ENCODE measurements at regions not wholly inside any gene's neighbourhood (a gene's known extent, or its start where the extent isn't known, plus 50 kb on each side); places are given as distances from the start of the nearest gene placed in this dataset.
A peak's percentile ranks its signal among the peaks of the same experiment; 100 is the strongest.

DNA sequence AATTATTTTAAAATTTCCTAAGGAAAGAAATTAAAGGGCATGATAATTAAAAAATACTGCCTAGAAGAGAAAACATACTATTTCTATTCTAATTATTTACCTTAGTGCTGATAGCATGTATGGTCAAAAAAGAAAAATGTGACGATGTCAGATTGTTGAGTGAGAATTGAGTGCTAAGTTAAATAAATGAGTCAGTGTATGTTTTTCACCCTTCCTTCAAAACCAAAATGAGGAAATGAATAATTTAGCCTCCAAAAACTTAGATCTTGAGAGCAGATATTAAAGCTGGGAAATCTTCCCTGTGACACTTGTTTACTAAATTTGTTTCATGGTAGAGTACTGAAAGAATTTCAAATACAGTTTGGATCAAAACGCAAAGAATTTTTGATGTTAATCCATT, 58.6 kb upstream of the NYAP2 start:
- no peak for DNase-seq

DNA sequence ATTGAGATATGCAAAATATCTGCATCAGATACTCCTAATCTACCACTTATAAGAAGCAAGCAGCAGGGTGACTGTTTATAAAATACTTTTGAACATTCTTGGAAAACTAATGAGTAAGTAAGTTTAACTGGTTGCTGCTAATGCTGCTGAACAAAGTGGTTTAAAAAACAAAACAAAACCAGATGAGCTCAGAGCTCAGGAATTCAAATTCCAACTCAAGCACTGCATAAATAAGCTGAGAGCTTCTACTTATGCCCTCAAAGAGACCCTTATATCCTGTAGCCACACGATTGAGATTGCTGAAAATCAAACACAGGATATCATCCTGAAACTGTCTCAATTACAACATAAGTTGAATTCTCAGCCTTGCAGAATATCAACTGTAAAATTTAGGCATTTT, 62.3 kb upstream of the NYAP2 start:
- DNase-seq, result peak in 1 of 2 donors; percentile 11

- DNase-seq, result peak; percentile 16 to 27
Measured at GRCh38 chr2:225334514-225334913, 65.0 kb upstream of the NYAP2 start.

DNA sequence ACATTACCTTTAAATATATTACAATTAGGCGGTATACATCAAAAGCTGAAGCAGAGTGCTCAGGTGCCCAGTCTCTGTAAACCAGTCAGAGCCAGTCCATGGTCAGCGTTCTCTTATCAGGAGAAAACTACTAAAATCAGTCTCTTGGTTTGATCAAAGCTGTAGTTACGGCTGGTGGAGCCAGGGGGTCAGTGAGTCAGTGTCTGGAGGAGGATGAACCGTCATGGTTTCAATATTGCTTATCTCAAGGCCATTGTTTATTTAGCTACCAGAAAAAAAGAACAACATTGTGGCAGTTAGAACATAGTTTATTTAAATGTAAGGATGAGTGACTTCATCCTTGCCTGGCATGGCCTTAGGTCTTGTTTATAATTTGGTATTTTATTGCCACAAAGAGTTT, 71.3 kb upstream of the NYAP2 start:
- DNase-seq, result no peak

DNA sequence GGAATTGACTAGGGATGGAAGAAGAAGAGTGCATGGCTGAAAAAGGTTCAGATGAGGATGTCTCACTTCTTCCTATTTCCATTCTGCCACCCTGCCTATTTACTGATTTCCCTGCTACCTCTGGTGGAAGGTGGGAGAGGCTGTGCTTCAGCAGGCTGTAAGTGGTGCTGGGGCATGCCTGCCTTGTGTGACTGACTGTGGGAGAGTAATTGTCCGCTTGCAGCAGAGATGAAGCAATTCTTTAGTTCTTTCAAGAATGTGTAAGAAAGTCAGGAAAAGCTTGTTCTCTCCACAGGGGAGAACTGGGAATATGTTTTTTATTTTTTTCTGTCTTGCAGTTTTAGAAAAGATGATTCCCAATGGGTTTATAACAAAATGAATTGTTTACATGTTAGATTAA, 72.5 kb upstream of the NYAP2 start:
- no peak for DNase-seq

GRCh38 chr2:225319872-225320271, 79.6 kb upstream of the NYAP2 start:
- no peak for DNase-seq

- DNase-seq, result no peak
Measured at GRCh38 chr2:225318440-225318839, 81.1 kb upstream of the NYAP2 start.

DNA sequence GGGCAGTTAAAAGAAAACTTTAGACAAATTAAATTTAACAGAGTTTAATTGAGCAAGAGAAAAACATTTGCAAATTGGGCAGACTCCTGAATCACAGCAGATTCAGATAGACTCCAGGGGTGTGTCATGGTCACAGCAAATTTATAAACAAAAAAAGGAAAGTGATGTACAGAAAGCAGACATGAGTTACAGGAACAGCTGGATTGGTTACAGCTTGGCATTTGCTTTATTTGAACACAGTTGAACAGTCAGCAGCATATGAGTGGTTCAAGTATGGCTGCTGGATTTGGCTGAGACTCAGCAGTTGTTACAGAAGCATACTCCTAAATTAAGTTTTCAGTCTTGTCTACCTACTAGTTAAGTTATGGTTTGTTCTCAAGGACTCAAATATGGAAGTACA, 82.3 kb upstream of the NYAP2 start:
- no peak for DNase-seq

DNA sequence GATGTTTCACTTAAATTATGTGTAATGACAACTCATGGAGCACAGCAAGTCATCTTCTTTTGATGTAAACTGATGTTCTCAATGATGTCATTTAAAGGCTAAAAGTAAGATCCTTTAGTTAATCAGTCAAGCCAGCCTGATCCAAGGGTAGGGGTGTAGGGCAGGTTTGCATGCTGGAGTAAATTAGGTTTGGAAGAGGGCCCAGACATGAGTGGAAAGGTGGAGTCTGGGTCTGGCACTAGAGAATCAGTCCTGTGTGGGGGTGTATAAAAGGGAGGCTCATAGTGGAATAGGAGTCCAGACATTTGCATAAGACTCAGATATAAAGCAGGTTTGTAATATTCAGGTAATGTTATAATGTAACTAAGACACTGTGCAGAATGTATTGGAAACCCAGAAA, 88.8 kb upstream of the NYAP2 start:
- no peak for DNase-seq

GRCh38 chr2:225309516-225309915, 90.0 kb upstream of the NYAP2 start:
- DNase-seq, result no peak

DNA sequence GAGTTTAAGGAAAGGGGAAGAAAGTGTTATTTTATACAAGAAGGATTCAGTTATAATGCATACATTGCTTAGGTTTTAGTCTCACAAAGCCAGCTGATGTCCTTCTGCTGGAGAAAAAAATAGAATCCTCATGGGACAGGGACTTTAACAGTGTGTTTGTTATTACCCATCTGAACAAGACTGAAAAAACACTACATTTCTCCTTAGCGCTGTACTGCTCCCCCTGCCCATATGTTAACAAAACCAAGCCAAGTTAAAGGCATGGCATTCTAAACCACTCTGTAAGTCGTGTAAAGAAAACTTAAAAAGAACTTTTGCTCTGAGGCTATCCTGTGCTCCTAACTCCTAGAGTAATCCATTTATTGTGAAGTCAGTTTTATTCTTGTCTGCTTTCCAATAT, 102.6 kb upstream of the NYAP2 start:
- DNase-seq, result no peak

- no peak for DNase-seq
Measured at GRCh38 chr2:225295102-225295501, 104.4 kb upstream of the NYAP2 start.

- no peak for DNase-seq
Measured at GRCh38 chr2:225293638-225294037, 105.9 kb upstream of the NYAP2 start.

DNA sequence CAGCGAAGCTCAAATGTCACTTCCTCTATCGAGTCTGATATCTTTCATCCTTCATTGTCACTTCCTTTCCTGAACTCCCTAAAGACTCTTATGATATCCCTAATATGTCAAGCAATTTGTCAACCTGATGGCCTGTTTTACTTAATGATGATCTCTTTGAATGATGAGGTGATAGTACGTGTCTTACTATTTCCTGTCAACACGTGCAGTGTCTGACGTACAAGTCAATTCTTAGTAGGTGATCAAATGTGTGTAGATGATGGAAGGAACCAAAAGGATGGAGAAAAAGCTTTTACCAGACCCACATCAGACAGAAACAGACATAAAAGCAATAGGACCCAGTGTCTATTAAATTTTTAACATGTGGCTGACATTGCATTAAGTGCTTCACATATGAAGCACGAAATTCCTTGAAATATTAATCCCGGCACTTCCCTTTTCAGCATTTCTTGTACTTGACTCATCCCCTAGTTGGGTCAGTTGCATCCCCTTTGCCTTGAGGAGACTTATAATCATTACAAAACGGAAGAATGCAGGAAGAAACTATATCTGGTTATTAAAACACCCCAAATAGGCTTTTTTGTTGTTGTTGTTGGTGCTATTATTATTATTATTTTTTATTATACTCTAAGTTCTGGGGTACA, 108.6 kb upstream of the NYAP2 start:
- no peak for DNase-seq

DNA sequence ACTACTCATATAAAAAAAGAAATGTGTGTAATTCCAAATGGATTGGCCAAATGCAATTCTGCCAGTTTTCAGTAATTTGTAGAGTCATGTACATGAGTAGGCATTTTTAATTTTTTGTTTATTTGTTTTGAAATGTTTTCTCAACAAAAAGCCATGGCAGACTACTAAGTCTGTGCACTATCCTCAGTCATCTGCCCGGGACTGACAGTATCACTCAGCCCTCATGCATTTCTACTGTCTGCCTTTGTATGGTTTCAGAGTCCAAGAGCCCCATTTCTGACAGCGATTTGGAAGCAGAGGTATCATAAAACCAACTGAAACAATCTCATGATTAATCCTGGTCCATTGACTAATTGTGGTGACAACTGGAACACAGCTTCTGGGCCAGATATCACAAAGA, 109.9 kb upstream of the NYAP2 start:
- no peak for DNase-seq

- DNase-seq, result no peak
Measured at GRCh38 chr2:225288986-225289385, 110.5 kb upstream of the NYAP2 start.

- DNase-seq, result no peak
Measured at GRCh38 chr2:225282858-225283710, 116.4 kb upstream of the NYAP2 start.

DNA sequence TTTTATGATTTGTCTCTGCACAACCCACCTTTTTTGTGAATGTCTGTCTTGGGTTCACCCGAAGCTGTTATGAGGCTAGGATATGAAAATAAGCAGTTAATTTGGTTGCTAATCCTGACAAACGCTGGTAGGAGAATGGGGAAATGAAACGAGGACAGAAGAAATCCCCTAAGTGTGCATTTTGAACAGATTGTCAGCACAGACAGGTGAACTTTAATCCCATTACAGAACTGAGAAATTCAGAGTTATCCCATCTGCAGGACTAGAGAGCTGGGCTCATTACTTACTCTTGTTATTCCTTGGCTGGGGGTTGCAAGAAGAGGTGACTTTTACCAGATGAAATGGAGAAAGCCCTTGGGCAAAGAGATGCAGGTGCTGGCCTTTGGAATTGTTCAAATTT, 123.3 kb upstream of the NYAP2 start:
- DNase-seq, result no peak

- DNase-seq, result no peak
Measured at GRCh38 chr2:225275443-225275842, 124.1 kb upstream of the NYAP2 start.

- no peak for DNase-seq
Measured at GRCh38 chr2:225274751-225275150, 124.8 kb upstream of the NYAP2 start.

GRCh38 chr2:225272173-225272572, 127.3 kb upstream of the NYAP2 start:
- no peak for DNase-seq

GRCh38 chr2:225270861-225271260, 128.6 kb upstream of the NYAP2 start:
- no peak for DNase-seq

- no peak for DNase-seq
Measured at GRCh38 chr2:225270053-225270452, 129.5 kb upstream of the NYAP2 start.

GRCh38 chr2:225254363-225254762, 145.1 kb upstream of the NYAP2 start:
- no peak for DNase-seq
